ENCODE measurements at regions not wholly inside any gene's neighbourhood (a gene's known extent, or its start where the extent isn't known, plus 50 kb on each side); places are given as distances from the start of the nearest gene placed in this dataset.
"Not testable (repeated sequence)": the region's sequence is repeated elsewhere in the genome, so short reads cannot be mapped to it uniquely, and the experiment has no call there.

GRCh38 chr10:65395631-65396030 is 1530.2 kb upstream of the LRRTM3 start:
- FAIRE-seq (no peak), DNase-seq (ENCODE audit: extremely low spot score, insufficient read length, low read depth) (no peak)

GRCh38 chr10:65396997-65397396 is 1528.8 kb upstream of the LRRTM3 start:
- no peak for DNase-seq (ENCODE audit: extremely low spot score, insufficient read length, low read depth)
- no peak for FAIRE-seq

- no peak for DNase-seq (ENCODE audit: extremely low spot score, insufficient read length, low read depth)
- FAIRE-seq: no peak
Measured at GRCh38 chr10:65408401-65408800, 1517.4 kb upstream of the LRRTM3 start.

- no peak for FAIRE-seq
- no peak for DNase-seq (ENCODE audit: extremely low spot score, insufficient read length, low read depth)
Measured at GRCh38 chr10:65413001-65413400, 1512.8 kb upstream of the LRRTM3 start.

- no peak for FAIRE-seq
- DNase-seq (ENCODE audit: extremely low spot score, insufficient read length, low read depth): no peak
Measured at GRCh38 chr10:65415318-65415717, 1510.5 kb upstream of the LRRTM3 start.

GRCh38 chr10:65416094-65416493 is 1509.7 kb upstream of the LRRTM3 start:
- DNase-seq (ENCODE audit: extremely low spot score, insufficient read length, low read depth) (no peak), FAIRE-seq (no peak)

GRCh38 chr10:65419629-65420028 is 1506.2 kb upstream of the LRRTM3 start:
- DNase-seq (ENCODE audit: extremely low spot score, insufficient read length, low read depth): no peak
- FAIRE-seq: no peak

GRCh38 chr10:65423043-65423442 is 1502.8 kb upstream of the LRRTM3 start:
- DNase-seq (ENCODE audit: extremely low spot score, insufficient read length, low read depth): no peak
- no peak for FAIRE-seq

- FAIRE-seq; DNase-seq (ENCODE audit: extremely low spot score, insufficient read length, low read depth): not testable (repeated sequence)
Measured at GRCh38 chr10:65429381-65429780, 1496.5 kb upstream of the LRRTM3 start.

GRCh38 chr10:65430979-65431378 is 1494.9 kb upstream of the LRRTM3 start:
- DNase-seq (ENCODE audit: extremely low spot score, insufficient read length, low read depth) (no peak), FAIRE-seq (no peak)

- FAIRE-seq (no peak), DNase-seq (ENCODE audit: extremely low spot score, insufficient read length, low read depth) (no peak)
Measured at GRCh38 chr10:65470986-65471385, 1454.8 kb upstream of the LRRTM3 start.

GRCh38 chr10:65482848-65483247 is 1443.0 kb upstream of the LRRTM3 start:
- DNase-seq (ENCODE audit: extremely low spot score, insufficient read length, low read depth): no peak
- no peak for FAIRE-seq

GRCh38 chr10:65491799-65492198 is 1434.0 kb upstream of the LRRTM3 start:
- DNase-seq (ENCODE audit: extremely low spot score, insufficient read length, low read depth): no peak
- FAIRE-seq: no peak

GRCh38 chr10:65496541-65496940 is 1429.3 kb upstream of the LRRTM3 start:
- FAIRE-seq: no peak
- no peak for DNase-seq (ENCODE audit: extremely low spot score, insufficient read length, low read depth)

GRCh38 chr10:65497837-65498236 is 1428.0 kb upstream of the LRRTM3 start:
- no peak for FAIRE-seq
- no peak for DNase-seq (ENCODE audit: extremely low spot score, insufficient read length, low read depth)

- DNase-seq (ENCODE audit: extremely low spot score, insufficient read length, low read depth): no peak
- FAIRE-seq: no peak
Measured at GRCh38 chr10:65500716-65501115, 1425.1 kb upstream of the LRRTM3 start.

- FAIRE-seq: no peak
- DNase-seq (ENCODE audit: extremely low spot score, insufficient read length, low read depth): no peak
Measured at GRCh38 chr10:65501259-65501658, 1424.6 kb upstream of the LRRTM3 start.

GRCh38 chr10:65518379-65518778 is 1407.5 kb upstream of the LRRTM3 start:
- DNase-seq (ENCODE audit: extremely low spot score, insufficient read length, low read depth) (no peak), FAIRE-seq (no peak)

GRCh38 chr10:65528986-65529385 is 1396.8 kb upstream of the LRRTM3 start:
- no peak for FAIRE-seq

GRCh38 chr10:65531545-65531944 is 1394.3 kb upstream of the LRRTM3 start:
- DNase-seq (ENCODE audit: extremely low spot score, insufficient read length, low read depth) (no peak), FAIRE-seq (no peak)

More at GRCh38 chr10:65528986-65529385, 1396.8 kb upstream of the LRRTM3 start:
- DNase-seq (ENCODE audit: extremely low spot score, insufficient read length, low read depth): no peak

- no peak for FAIRE-seq
Measured at GRCh38 chr10:65534771-65535170, 1391.1 kb upstream of the LRRTM3 start.

GRCh38 chr10:65544756-65545155 is 1381.1 kb upstream of the LRRTM3 start:
- FAIRE-seq (no peak), DNase-seq (ENCODE audit: extremely low spot score, insufficient read length, low read depth) (no peak)

More at GRCh38 chr10:65534771-65535170, 1391.1 kb upstream of the LRRTM3 start:
- no peak for DNase-seq (ENCODE audit: extremely low spot score, insufficient read length, low read depth)

GRCh38 chr10:65548001-65548400 is 1377.8 kb upstream of the LRRTM3 start:
- DNase-seq (ENCODE audit: extremely low spot score, insufficient read length, low read depth) (no peak), FAIRE-seq (no peak)
